ENCODE measurements at regions not wholly inside any gene's neighbourhood (a gene's known extent, or its start where the extent isn't known, plus 50 kb on each side); places are given as distances from the start of the nearest gene placed in this dataset.

GRCh38 chr1:4341421-4341820 is 313.0 kb upstream of the AJAP1 start:
- no peak for DNase-seq

GRCh38 chr1:4344065-4344732 is 310.2 kb upstream of the AJAP1 start:
- no peak for DNase-seq

- DNase-seq: peak; percentile 4
Measured at GRCh38 chr1:4345094-4345493, 309.3 kb upstream of the AJAP1 start.

- DNase-seq: no peak
Measured at GRCh38 chr1:4346131-4346530, 308.3 kb upstream of the AJAP1 start.

GRCh38 chr1:4351453-4351852 is 303.0 kb upstream of the AJAP1 start:
- no peak for DNase-seq

- DNase-seq: no peak
Measured at GRCh38 chr1:4353090-4353856, 301.1 kb upstream of the AJAP1 start.

GRCh38 chr1:4355839-4356238 is 298.6 kb upstream of the AJAP1 start:
- no peak for DNase-seq

GRCh38 chr1:4362314-4363044 is 291.9 kb upstream of the AJAP1 start:
- DNase-seq: no peak

GRCh38 chr1:4366091-4366490 is 288.3 kb upstream of the AJAP1 start:
- DNase-seq: no peak

- no peak for DNase-seq
Measured at GRCh38 chr1:4367230-4367777, 287.1 kb upstream of the AJAP1 start.

- DNase-seq: no peak
Measured at GRCh38 chr1:4369335-4369734, 285.1 kb upstream of the AJAP1 start.

- DNase-seq: no peak
Measured at GRCh38 chr1:4371849-4372248, 282.6 kb upstream of the AJAP1 start.

GRCh38 chr1:4375812-4376211 is 278.6 kb upstream of the AJAP1 start:
- DNase-seq: no peak

- no peak for DNase-seq
Measured at GRCh38 chr1:4379451-4380175, 274.8 kb upstream of the AJAP1 start.

- no peak for DNase-seq
Measured at GRCh38 chr1:4380564-4381168, 273.7 kb upstream of the AJAP1 start.

- no peak for DNase-seq
Measured at GRCh38 chr1:4393191-4393590, 261.2 kb upstream of the AJAP1 start.

- DNase-seq: no peak
Measured at GRCh38 chr1:4394366-4394765, 260.0 kb upstream of the AJAP1 start.

GRCh38 chr1:4395158-4395557 is 259.3 kb upstream of the AJAP1 start:
- DNase-seq: no peak

- no peak for DNase-seq
Measured at GRCh38 chr1:4395676-4396075, 258.7 kb upstream of the AJAP1 start.

GRCh38 chr1:4396551-4396950 is 257.9 kb upstream of the AJAP1 start:
- DNase-seq: no peak

- peak; percentile 19 for DNase-seq
Measured at GRCh38 chr1:4397196-4397595, 257.2 kb upstream of the AJAP1 start.

- no peak for DNase-seq
Measured at GRCh38 chr1:4402032-4402431, 252.4 kb upstream of the AJAP1 start.
